Suppressor macrophage treated with lipopolysaccharide for 1 hour (primary cell): ENCODE measurements at regions not wholly inside any gene's neighbourhood (a gene's known extent, or its start where the extent isn't known, plus 50 kb on each side); places are given as distances from the start of the nearest gene placed in this dataset.
A peak's percentile ranks its signal among the peaks of the same experiment; 100 is the strongest.

Experiments used
- DNase-seq, 3 donors: peaks; one replicate each; pipeline ENCODE4 v3.0.0-alpha.2; 2020 to 2022

- peak; percentile 38 to 58 (median 47) for DNase-seq
These were observed 115.0 kb downstream of the RIPK4 start for GRCh38 chr21:41651830-41652229.

DNA sequence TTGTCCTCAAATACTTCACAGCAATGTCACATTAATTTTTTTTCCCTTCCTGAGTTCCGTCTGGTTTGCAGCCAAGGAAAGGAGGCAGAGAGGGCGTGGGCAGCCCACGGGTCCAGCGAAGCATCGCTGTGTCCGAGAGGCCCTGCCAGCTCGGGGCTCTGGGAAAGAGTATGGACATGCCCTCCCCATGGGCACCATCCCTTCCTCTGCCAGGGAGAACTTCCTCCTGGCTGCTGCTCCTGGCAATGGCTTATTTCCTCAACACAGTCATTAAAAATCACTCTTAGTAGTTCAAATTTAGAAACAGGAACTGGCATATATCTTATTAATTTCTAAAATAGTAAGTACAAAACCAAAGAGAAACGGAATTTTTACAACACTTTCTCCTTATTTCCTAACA, 115.4 kb downstream of the RIPK4 start:
- peak; percentile 51 to 64 (median 56) for DNase-seq

GRCh38 chr21:41650526-41651145, 116.2 kb downstream of the RIPK4 start:
- no peak for DNase-seq

- peak; percentile 55 to 74 (median 60) for DNase-seq
These were observed 118.2 kb downstream of the RIPK4 start for GRCh38 chr21:41648591-41649031.

- DNase-seq, result no peak
These were observed 118.9 kb downstream of the RIPK4 start for GRCh38 chr21:41647806-41648561.

DNA sequence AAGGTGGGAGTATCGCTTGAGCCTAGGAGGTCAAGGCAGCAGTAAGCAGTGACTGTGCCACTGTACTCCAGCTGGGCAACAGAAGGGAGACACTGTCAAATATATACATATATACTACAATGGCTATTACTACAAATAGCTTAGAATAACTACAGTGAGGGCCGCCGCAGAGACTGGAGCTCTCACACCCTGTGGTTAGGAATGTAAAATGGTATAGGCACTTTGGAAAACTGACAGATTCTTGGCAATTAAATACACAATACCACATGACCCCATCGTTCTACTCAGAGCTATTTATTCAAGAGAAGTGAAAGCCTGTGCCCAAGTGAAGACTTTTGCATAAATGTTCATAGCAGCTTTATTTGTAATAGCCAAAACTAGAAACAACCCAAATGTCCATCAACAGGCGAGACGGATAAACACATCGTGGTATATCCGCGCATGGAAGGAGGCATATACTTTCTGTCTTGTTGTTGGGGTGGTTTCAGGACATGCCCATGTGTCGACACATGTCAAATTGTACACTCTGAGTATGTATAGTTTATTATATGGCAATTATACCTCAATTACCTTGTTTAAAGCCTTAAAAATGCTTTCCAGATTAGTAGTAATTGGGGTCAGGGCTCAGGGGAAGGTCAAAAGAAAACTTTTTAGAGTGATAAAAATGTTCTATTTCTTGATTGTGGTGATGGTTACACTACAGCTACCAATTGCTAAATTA, 123.4 kb downstream of the RIPK4 start:
- no peak for DNase-seq

DNA sequence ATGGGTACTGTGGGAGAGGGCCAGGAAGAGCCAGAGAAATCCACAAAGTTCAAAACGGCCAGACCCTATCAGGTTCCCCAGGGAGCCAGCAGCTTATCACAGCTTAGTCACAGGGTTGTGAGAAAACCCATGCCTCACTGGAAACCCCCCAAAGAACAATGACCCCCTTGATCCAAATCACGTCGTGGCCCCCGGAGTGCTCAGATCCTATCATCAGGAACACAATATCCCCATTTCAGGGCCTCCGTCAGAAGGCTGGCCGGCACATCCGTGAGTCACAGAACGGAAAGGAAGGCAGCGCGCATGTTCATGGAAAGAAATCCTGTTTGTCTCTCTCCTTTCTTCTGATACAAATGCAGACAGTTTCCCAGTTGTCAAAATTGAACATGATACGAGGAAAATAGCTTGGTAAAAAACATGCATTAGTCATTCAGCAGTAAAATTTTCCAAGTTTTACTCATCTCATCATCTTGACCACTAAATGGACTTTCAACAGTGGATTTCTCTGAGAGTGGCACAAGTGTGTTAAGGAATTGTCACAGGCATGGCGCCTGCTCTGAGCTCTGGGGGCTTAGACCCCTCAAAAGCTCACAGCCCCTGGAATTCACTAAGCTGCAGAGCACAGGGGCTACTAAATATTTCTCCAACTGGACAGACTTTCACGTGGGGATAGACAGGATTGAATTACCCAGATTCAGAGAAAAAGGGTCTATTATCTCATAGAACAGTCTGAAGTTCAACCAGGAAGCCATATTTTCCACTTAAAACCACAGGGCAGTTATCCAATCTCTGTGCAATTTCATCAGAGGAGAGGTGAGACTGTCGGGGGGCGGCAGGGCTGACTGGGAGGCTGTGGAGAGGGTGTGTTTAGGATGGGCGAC, 124.8 kb downstream of the RIPK4 start:
- peak; percentile 47 to 73 (median 60) for DNase-seq

GRCh38 chr21:41641510-41641815, 125.4 kb downstream of the RIPK4 start:
- DNase-seq, result no peak

- DNase-seq, result no peak
These were observed 125.9 kb downstream of the RIPK4 start for GRCh38 chr21:41640748-41641509.

DNA sequence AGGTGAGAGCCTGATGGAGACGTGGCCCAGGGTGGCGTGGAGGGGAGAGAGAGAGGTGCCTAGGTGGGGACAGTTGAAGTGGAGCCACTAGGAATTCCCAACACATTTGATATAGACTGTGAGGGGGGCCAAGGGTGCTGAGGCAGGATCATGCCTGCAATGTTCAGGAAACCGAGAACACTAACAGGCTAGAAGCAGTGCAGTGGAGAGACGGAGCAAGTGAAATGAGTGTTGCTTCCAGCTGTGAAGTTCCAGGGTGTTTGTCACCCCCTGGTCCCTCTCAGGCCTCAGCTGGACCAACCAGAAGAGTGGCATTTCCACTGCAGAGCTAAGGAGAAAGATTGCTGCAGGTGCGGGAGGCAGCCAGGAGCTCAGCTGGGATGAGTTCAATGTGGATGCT, 127.1 kb downstream of the RIPK4 start:
- no peak for DNase-seq

DNA sequence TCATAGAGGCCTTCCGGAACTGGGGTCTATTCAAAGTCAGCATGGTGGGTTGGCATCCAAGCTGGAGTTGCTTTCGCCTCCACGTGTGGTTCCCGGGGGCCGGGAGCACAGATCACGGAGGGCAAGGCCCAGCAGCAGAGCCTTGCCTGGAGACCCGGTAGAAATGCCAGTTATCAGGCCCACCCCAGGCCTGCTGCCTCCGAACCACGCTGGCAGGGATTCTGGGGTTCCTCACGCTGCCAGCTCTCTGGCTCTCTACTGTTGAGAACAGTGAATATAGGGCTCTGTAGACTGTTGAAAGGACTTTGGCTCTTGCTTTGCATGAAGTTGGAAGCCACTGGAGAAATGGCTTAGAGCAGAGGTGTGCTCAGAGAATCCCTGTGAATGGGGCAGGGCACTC, 127.5 kb downstream of the RIPK4 start:
- DNase-seq, result no peak

GRCh38 chr21:41638201-41638790, 128.6 kb downstream of the RIPK4 start:
- no peak for DNase-seq

DNA sequence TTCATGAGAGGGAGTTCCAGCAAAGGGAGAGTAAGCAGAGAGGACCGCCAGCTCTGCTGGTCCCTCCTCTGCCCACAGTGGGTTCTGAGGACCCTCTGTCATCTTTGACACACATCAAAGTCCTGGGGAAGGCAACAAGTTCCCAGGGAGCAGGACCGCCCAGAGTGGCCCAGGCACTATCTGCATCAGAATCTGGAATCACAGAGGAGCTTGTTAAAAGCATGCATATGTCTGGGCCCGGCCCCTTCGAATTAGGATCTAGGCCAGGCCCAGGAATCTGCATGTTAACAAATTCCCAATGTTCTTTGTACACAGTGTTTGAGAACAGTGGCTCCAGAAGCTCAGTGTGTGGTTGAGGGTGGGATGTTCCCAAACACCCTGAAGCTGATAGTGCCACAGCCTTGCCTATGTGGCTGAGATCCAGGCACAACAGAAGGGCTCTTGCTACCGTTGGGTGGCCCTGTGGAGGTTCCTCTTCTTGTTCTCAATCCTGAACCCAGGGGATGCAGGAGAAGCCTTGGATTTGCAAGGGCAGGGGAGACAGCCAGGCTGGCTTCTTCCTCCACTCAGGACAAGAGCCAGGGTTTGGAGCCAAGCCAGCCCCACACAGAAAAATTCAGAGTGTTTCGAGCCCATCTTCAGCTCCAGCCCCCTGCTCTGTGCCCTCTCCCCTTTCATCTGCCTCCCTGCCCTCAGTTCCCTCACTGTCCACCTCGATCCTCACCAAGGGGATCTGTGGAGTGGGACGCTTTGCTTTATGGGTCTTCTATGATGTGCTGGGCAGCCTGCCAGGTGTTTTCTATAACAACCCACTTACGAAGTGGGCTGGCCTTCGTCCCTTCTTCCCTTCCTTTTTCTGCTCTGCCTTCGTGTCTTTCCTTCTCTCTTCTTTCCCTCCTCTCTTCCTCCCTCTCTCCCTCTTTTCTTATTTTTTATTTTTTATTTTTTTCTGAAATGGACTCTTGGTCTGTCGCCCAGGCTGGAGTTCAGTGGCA, 129.0 kb upstream of the TMPRSS2 start:
- no peak for DNase-seq

DNA sequence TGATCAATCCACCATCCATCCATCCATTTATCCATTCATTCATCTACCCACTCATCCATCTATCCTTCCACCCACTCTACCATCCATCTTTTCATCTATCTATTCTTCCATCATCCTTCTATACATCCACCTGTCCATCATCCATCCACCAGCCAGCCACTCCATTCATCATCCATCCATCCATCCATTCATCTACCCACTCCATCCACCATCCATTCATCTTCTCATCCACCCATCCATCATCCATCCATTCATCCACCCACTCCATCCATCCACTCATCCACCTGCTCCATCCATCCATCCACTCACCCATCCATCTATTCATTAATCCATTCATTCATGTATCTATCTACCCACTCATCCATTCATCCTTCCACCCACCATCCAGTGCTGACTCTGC, 127.9 kb upstream of the TMPRSS2 start:
- DNase-seq, result no peak

- peak in 1 of 3 donors; percentile 23 for DNase-seq
These were observed 126.9 kb upstream of the TMPRSS2 start for GRCh38 chr21:41634858-41635257.

DNA sequence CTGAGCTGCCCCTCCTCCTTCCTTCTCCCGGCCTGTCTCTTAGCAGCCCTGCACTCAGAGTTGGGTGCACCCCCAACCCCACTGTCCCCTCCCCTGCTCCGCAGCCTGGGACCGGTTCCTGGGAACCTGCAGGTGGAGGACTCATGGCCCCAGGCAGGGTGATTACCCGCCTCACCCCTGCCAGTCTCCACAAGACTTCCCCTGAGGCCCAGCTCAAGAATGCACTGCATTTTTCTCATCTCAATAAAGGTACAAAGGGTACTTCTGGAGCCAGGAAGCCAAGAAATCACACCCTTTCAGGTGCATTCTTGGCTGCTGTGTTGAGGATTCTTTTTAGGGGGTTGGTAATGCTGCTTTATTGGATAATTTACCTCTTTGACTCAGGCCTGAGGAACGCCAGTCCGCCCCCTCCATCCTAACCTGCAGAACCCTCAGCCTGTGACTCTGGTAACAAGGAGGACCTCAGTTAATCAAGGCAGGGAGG, 126.3 kb upstream of the TMPRSS2 start:
- DNase-seq, result no peak

DNA sequence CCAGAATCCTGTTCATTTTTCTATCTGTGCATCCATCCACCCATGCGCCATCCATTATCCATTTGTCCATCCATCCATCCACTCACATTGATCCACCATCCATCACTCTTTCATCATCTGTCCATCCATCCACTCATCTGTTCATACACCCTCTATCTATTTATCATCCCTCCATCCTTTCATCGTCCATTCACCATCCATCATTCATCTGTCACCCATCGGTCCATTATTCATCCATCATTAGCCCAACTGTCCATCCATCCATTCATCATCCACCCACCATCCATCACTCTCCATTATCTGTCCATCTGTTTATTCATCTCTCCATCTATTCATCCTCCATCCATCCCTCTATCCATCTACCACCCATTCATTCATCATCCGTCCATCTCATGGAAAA, 125.7 kb upstream of the TMPRSS2 start:
- DNase-seq, result no peak

- DNase-seq, result no peak
These were observed 125.0 kb upstream of the TMPRSS2 start for GRCh38 chr21:41632748-41633475.
